B cell (primary cell): ENCODE measurements at regions not wholly inside any gene's neighbourhood (a gene's known extent, or its start where the extent isn't known, plus 50 kb on each side); places are given as distances from the start of the nearest gene placed in this dataset.

Experiments
- ATAC-seq: fragments of 200-7000 bp; cut with Tn5 transposase; one replicate; pipeline ENCODE4 v1.10.0; 2021; ENCODE audit warnings: low read depth, mild to moderate bottlenecking, moderate number of reproducible peaks, moderate library complexity
- CTCF ChIA-PET: fragments of 350-600 bp; sonication (Branson Sonifier 250); formaldehyde crosslinking; loops from one replicate; lab custom pipeline; 2021; ENCODE audit warnings: antibody characterized with exemption, inconsistent platforms; lab: Charles Lee
- POLR2A ChIA-PET: fragments of 350-600 bp; sonication (Branson Sonifier 250); formaldehyde crosslinking; loops from one replicate; lab custom pipeline; 2021; ENCODE audit warnings: antibody characterized with exemption; lab: Charles Lee
- DNase-seq: peaks from one replicate; pipeline ENCODE4 v3.0.0; 2013
- H2AFZ ChIP-seq: 2 replicates; pipeline ENCODE4 v1.6.1; 2012; ENCODE audit warnings: mild to moderate bottlenecking, low read depth, low read length; ENCODE audit not compliant: insufficient read depth, poor library complexity, severe bottlenecking
- H3K27ac ChIP-seq, 2 donors: 1 replicate in 1 of 2; 2 replicates in 1 of 2; pipeline ENCODE4 v1.5.1; 2012 to 2013; ENCODE audit warnings: low read length in 2 of 2, mild to moderate bottlenecking in 2 of 2, moderate library complexity in 1 of 2
- H3K27me3 ChIP-seq, 4 experiments: fragments of 200-600 bp in 1 of 4; sonication (generic) in 1 of 4; replicated peaks in 1 of 4; 1 replicate in 2 of 4; 2 replicates in 2 of 4; pipeline versions ENCODE4 v1.6.1 to v1.7.0; 2013 to 2016; ENCODE audit warnings: low read length in 3 of 4, mild to moderate bottlenecking in 2 of 4, mixed read lengths in 1 of 4, moderate library complexity in 1 of 4; ENCODE audit not compliant: insufficient read depth in 4 of 4, control insufficient read depth in 3 of 4; ENCODE audit errors: control extremely low read depth in 1 of 4
- H3K36me3 ChIP-seq, 2 experiments: replicated peaks in 1 of 2; 1 replicate in 1 of 2; 2 replicates in 1 of 2; pipeline versions ENCODE4 v1.6.1 to v1.7.1; 2013; ENCODE audit warnings: low read length in 1 of 2; ENCODE audit not compliant: insufficient read depth in 2 of 2, control insufficient read depth in 1 of 2; ENCODE audit errors: control extremely low read depth in 1 of 2, extremely low read depth in 1 of 2
- H3K4me1 ChIP-seq, 2 donors: fragments of 200-600 bp in 1 of 2; sonication (generic) in 1 of 2; 1 replicate in 1 of 2; 2 replicates in 1 of 2; pipeline versions ENCODE4 v1.5.1 to v1.6.1; 2013 to 2017; ENCODE audit warnings: low read length in 2 of 2; ENCODE audit not compliant: control insufficient read depth in 2 of 2, insufficient read depth in 2 of 2
- H3K4me2 ChIP-seq: replicated peaks from 2 replicates; pipeline ENCODE3; 2012; ENCODE audit warnings: mild to moderate bottlenecking, low read depth, low read length; ENCODE audit not compliant: poor library complexity, severe bottlenecking
- H3K4me3 ChIP-seq, 5 experiments: fragments of 200-600 bp in 1 of 5; sonication (generic) in 1 of 5; 1 replicate in 3 of 5; 2 replicates in 2 of 5; pipeline versions ENCODE4 v1.5.1 to v1.7.0; 2011 to 2016; ENCODE audit warnings: low read length in 4 of 5, mild to moderate bottlenecking in 4 of 5, low read depth in 2 of 5, control low read depth in 1 of 5, moderate library complexity in 1 of 5; ENCODE audit not compliant: insufficient read depth in 1 of 5; ENCODE audit errors: control extremely low read depth in 1 of 5, extremely low read depth in 1 of 5
- H3K79me2 ChIP-seq: fragments of 200-600 bp; sonication (generic); one replicate; pipeline ENCODE4 v1.6.0; 2016; ENCODE audit warnings: low read length; ENCODE audit not compliant: control insufficient read depth, insufficient read depth
- H3K9ac ChIP-seq: fragments of 200-600 bp; sonication (generic); 2 replicates; pipeline ENCODE4 v1.6.1; 2017; ENCODE audit warnings: mild to moderate bottlenecking, low read length, moderate library complexity
- H3K9me3 ChIP-seq, 3 donors: one replicate each; pipeline versions ENCODE4 v1.6.1 to v1.7.1; 2013; ENCODE audit warnings: low read length in 2 of 3; ENCODE audit not compliant: control insufficient read depth in 2 of 3, insufficient read depth in 1 of 3; ENCODE audit errors: control extremely low read depth in 1 of 3
- H4K20me1 ChIP-seq: 2 replicates; pipeline ENCODE4 v1.6.0; 2012; ENCODE audit warnings: mild to moderate bottlenecking, low read length; ENCODE audit not compliant: insufficient read depth, control insufficient read depth, poor library complexity, severe bottlenecking
- H3K27ac Mint-ChIP-seq: one replicate; pipeline ENCODE4 v1.8.0; 2021; ENCODE audit warnings: mixed read lengths
- H3K27me3 Mint-ChIP-seq: one replicate; pipeline ENCODE4 v1.8.0; 2021; ENCODE audit warnings: mixed read lengths
- H3K4me1 Mint-ChIP-seq: one replicate; pipeline ENCODE4 v1.8.0; 2021; ENCODE audit warnings: mixed read lengths
- H3K4me3 Mint-ChIP-seq: one replicate; pipeline ENCODE4 v1.8.0; 2021; ENCODE audit warnings: mixed read lengths
- H3K9me3 Mint-ChIP-seq: one replicate; pipeline ENCODE4 v1.8.0; 2022; ENCODE audit warnings: mixed read lengths; ENCODE audit not compliant: insufficient read depth
- EZH2 ChIP-seq: IDR thresholded peaks from 2 replicates; pipeline ENCODE4 v1.6.1; 2012; ENCODE audit warnings: borderline replicate concordance, low read depth, mild to moderate bottlenecking, moderate library complexity, low read length; ENCODE audit not compliant: insufficient read depth, poor library complexity, severe bottlenecking
- WGBS: methylation state at CpG from one replicate; pipeline ENCODE4 v1.1.5; 2013; ENCODE audit warnings: missing lambda C conversion rate; ENCODE audit not compliant: insufficient coverage; 5-methylcytosine and 5-hydroxymethylcytosine counted together
- intact Hi-C: fragments of 100-400 bp; cut with micrococcal nuclease; formaldehyde crosslinking; loops from one replicate; pipeline ENCODE4 v1.10.0; 2022
- TF ChIP-seq, protein P1 (sequence below): fragments of 200-600 bp; IDR thresholded peaks from one replicate; pipeline ENCODE4 v1.8.0; 2022; ENCODE audit warnings: antibody characterized with exemption, mild to moderate bottlenecking

DNA sequence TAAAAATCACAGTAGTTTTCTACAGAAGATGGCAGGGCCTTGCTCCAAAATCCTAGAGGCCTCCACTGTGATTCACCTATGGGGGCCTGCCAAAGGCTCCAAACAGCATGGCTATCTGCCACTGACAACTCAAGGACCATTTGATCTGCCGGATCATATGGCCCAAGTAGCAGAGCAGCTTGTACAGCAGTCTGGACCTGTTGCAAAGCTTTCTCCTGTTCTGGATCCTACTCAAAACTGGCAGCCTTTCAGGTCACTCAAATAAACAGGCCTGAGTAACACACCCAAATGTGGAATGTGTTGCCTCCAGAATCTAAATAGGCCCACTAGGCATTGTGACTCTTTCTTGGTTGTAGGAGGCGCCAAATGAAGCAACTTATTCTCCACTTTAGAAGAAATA lies 1049.3 kb downstream of the PCDH9 start:
- H3K27ac ChIP-seq: no peak overlapping the region
- H2AFZ ChIP-seq: no peak overlapping the region
- intact Hi-C loops: no loop called here
- ATAC-seq (no peak), DNase-seq (no peak)
- no peaks in the 10 kb centered on the region for H3K27me3 Mint-ChIP-seq
- POLR2A ChIA-PET: no interaction called here
- no peak overlapping the region for H3K4me3 Mint-ChIP-seq
- H4K20me1 ChIP-seq: no peaks in the 10 kb centered on the region
- H3K4me2 ChIP-seq: no peak overlapping the region
- WGBS: 100% methylated on average over 1 of the region's 2 CpGs
- H3K27ac Mint-ChIP-seq: no peak overlapping the region
- peaks cover 4% of the 10 kb centered on the region for H3K9me3 Mint-ChIP-seq
- CTCF ChIA-PET: no interaction called here
- H3K4me3 ChIP-seq: no peak overlapping the region
- no peaks in the 10 kb centered on the region for H3K36me3 ChIP-seq
- H3K9me3 ChIP-seq: peaks cover 0 to 3% (median 0%) of the 10 kb centered on the region in 3 donors
- H3K9ac ChIP-seq: no peak overlapping the region
- no peaks in the 10 kb centered on the region for H3K4me1 Mint-ChIP-seq
- TF ChIP-seq, protein P1, sequence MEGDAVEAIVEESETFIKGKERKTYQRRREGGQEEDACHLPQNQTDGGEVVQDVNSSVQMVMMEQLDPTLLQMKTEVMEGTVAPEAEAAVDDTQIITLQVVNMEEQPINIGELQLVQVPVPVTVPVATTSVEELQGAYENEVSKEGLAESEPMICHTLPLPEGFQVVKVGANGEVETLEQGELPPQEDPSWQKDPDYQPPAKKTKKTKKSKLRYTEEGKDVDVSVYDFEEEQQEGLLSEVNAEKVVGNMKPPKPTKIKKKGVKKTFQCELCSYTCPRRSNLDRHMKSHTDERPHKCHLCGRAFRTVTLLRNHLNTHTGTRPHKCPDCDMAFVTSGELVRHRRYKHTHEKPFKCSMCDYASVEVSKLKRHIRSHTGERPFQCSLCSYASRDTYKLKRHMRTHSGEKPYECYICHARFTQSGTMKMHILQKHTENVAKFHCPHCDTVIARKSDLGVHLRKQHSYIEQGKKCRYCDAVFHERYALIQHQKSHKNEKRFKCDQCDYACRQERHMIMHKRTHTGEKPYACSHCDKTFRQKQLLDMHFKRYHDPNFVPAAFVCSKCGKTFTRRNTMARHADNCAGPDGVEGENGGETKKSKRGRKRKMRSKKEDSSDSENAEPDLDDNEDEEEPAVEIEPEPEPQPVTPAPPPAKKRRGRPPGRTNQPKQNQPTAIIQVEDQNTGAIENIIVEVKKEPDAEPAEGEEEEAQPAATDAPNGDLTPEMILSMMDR: no peak
- TF ChIP-seq EZH2: no peak
- no peaks in the 10 kb centered on the region for H3K27me3 ChIP-seq
- H3K4me1 ChIP-seq: no peaks in the 10 kb centered on the region
- H3K79me2 ChIP-seq: no peaks in the 10 kb centered on the region

GRCh38 chr13:66171920-66172319 lies 1058.2 kb downstream of the PCDH9 start:
- DNase-seq: no peak
- no peak for ATAC-seq
- Histone ChIP-seq H3K4me1 (no peaks in the 10 kb centered on the region), H4K20me1 (no peaks in the 10 kb centered on the region), H2AFZ (no peak overlapping the region), H3K9ac (no peak overlapping the region), H3K9me3 (no peaks in the 10 kb centered on the region), H3K27me3 (no peaks in the 10 kb centered on the region), H3K36me3 (no peaks in the 10 kb centered on the region), H3K27ac (no peak overlapping the region), H3K79me2 (no peaks in the 10 kb centered on the region), H3K4me3 (no peak overlapping the region), H3K4me2 (no peak overlapping the region)
- H3K27me3 Mint-ChIP-seq: no peaks in the 10 kb centered on the region
- H3K4me3 Mint-ChIP-seq: no peak overlapping the region
- CTCF ChIA-PET: no interaction called here
- no CpG with 5 or more reads among the region's 1 CpG for WGBS
- no peak overlapping the region for H3K27ac Mint-ChIP-seq
- POLR2A ChIA-PET: no interaction called here
- intact Hi-C loops: no loop called here
- no peaks in the 10 kb centered on the region for H3K4me1 Mint-ChIP-seq
- no peaks in the 10 kb centered on the region for H3K9me3 Mint-ChIP-seq
- no peak for TF ChIP-seq EZH2
- TF ChIP-seq, protein P1: no peak
